ENCODE measurements at regions not wholly inside any gene's neighbourhood (a gene's known extent, or its start where the extent isn't known, plus 50 kb on each side); places are given as distances from the start of the nearest gene placed in this dataset.

GRCh38 chr1:83691953-83692500, 306.9 kb downstream of the TTLL7 start:
- H3K27me3 Mint-ChIP-seq, result peaks cover 0 to 2% (median 0%) of the 10 kb centered on the region in 5 donors
- ATAC-seq (no peak), DNase-seq (no peak)
- peaks cover 0 to 11% (median 10%) of the 10 kb centered on the region in 3 donors for H3K36me3 Mint-ChIP-seq
- H3K4me1 Mint-ChIP-seq, result peaks cover 6 to 38% (median 28%) of the 10 kb centered on the region in 4 donors
- peak overlapping the region in 4 of 10 donors; percentile 29 to 90 (median 59) for H3K27ac Mint-ChIP-seq
- POLR2A ChIA-PET, result interaction anchor here (0.6 kb wide), 1 partner anchor 140 kb away, joined by 3 read pairs; no protein-coding TSS in a partner anchor
- peak overlapping the region in 8 of 10 donors; percentile 81 to 96 (median 90) for H3K4me3 Mint-ChIP-seq
- peaks cover 4 to 36% (median 24%) of the 10 kb centered on the region in 9 donors for H3K9me3 Mint-ChIP-seq

- no peak for ATAC-seq
- H3K4me1 Mint-ChIP-seq, result peaks cover 6 to 38% (median 27%) of the 10 kb centered on the region in 4 donors
- peaks cover 0 to 11% (median 10%) of the 10 kb centered on the region in 3 donors for H3K36me3 Mint-ChIP-seq
- H3K4me3 Mint-ChIP-seq, result no peak overlapping the region
- H3K27me3 Mint-ChIP-seq, result peaks cover 0 to 2% (median 0%) of the 10 kb centered on the region in 5 donors
- H3K27ac Mint-ChIP-seq, result peak overlapping the region in 2 of 10 donors; percentile 2 to 26
- DNase-seq, result no peak
- H3K9me3 Mint-ChIP-seq, result peaks cover 4 to 44% (median 26%) of the 10 kb centered on the region in 9 donors
- POLR2A ChIA-PET, result no interaction called here
Observed at GRCh38 chr1:83689921-83690868, 308.7 kb downstream of the TTLL7 start.

GRCh38 chr1:83682132-83682531, 316.8 kb downstream of the TTLL7 start:
- ATAC-seq (no peak), DNase-seq (no peak)
- Mint-ChIP-seq H3K4me1 (no peaks in the 10 kb centered on the region), H3K36me3 (no peaks in the 10 kb centered on the region), H3K9me3 (peaks cover 0 to 8% (median 4%) of the 10 kb centered on the region in 9 donors), H3K27ac (no peak overlapping the region), H3K27me3 (no peaks in the 10 kb centered on the region), H3K4me3 (no peak overlapping the region)
- POLR2A ChIA-PET, result no interaction called here

- Mint-ChIP-seq H3K27me3 (no peaks in the 10 kb centered on the region), H3K36me3 (no peaks in the 10 kb centered on the region), H3K9me3 (no peaks in the 10 kb centered on the region), H3K4me3 (no peak overlapping the region), H3K4me1 (no peaks in the 10 kb centered on the region), H3K27ac (peak overlapping the region in 2 of 10 donors; percentile 0 to 34)
- no peak for ATAC-seq
- POLR2A ChIA-PET, result no interaction called here
- DNase-seq, result no peak
Observed at GRCh38 chr1:83676106-83676505, 322.8 kb downstream of the TTLL7 start.

- no peaks in the 10 kb centered on the region for H3K27me3 Mint-ChIP-seq
- no peak overlapping the region for H3K27ac Mint-ChIP-seq
- no peak for ATAC-seq
- H3K4me1 Mint-ChIP-seq, result no peaks in the 10 kb centered on the region
- peaks cover 0 to 8% (median 4%) of the 10 kb centered on the region in 9 donors for H3K9me3 Mint-ChIP-seq
- no peak for DNase-seq
- POLR2A ChIA-PET, result no interaction called here
- peaks cover 0 to 6% (median 6%) of the 10 kb centered on the region in 3 donors for H3K36me3 Mint-ChIP-seq
- no peak overlapping the region for H3K4me3 Mint-ChIP-seq
Observed at GRCh38 chr1:83673312-83673711, 325.6 kb downstream of the TTLL7 start.

- no peak overlapping the region for H3K27ac Mint-ChIP-seq
Observed at GRCh38 chr1:83671586-83671985, 327.3 kb downstream of the TTLL7 start.

GRCh38 chr1:83670909-83671565, 327.9 kb downstream of the TTLL7 start:
- POLR2A ChIA-PET, result no interaction called here
- ATAC-seq, result no peak
- no peaks in the 10 kb centered on the region for H3K27me3 Mint-ChIP-seq
- peaks cover 0 to 9% (median 5%) of the 10 kb centered on the region in 9 donors for H3K9me3 Mint-ChIP-seq
- no peak for DNase-seq
- peaks cover 0 to 6% (median 6%) of the 10 kb centered on the region in 3 donors for H3K36me3 Mint-ChIP-seq
- no peak overlapping the region for H3K27ac Mint-ChIP-seq
- H3K4me3 Mint-ChIP-seq, result no peak overlapping the region
- peaks cover 0 to 3% (median 0%) of the 10 kb centered on the region in 4 donors for H3K4me1 Mint-ChIP-seq

More at GRCh38 chr1:83671586-83671985, 327.3 kb downstream of the TTLL7 start:
- POLR2A ChIA-PET, result no interaction called here
- ATAC-seq (no peak), DNase-seq (no peak)
- H3K4me1 Mint-ChIP-seq, result peaks cover 0 to 3% (median 0%) of the 10 kb centered on the region in 4 donors
- H3K4me3 Mint-ChIP-seq, result no peak overlapping the region
- H3K27me3 Mint-ChIP-seq, result no peaks in the 10 kb centered on the region
- peaks cover 0 to 9% (median 5%) of the 10 kb centered on the region in 9 donors for H3K9me3 Mint-ChIP-seq
- peaks cover 0 to 6% (median 6%) of the 10 kb centered on the region in 3 donors for H3K36me3 Mint-ChIP-seq

- POLR2A ChIA-PET, result no interaction called here
- no peaks in the 10 kb centered on the region for H3K27me3 Mint-ChIP-seq
- ATAC-seq (no peak), DNase-seq (no peak)
- peak overlapping the region in 1 of 10 donors; percentile 31 for H3K27ac Mint-ChIP-seq
- peaks cover 0 to 9% (median 0%) of the 10 kb centered on the region in 3 donors for H3K36me3 Mint-ChIP-seq
- no peak overlapping the region for H3K4me3 Mint-ChIP-seq
- H3K4me1 Mint-ChIP-seq, result peaks cover 2 to 6% (median 4%) of the 10 kb centered on the region in 4 donors
- H3K9me3 Mint-ChIP-seq, result peaks cover 0 to 5% (median 0%) of the 10 kb centered on the region in 9 donors
Observed at GRCh38 chr1:83641796-83642443, 357.0 kb downstream of the TTLL7 start.

GRCh38 chr1:83641206-83641658, 357.7 kb downstream of the TTLL7 start:
- no peak for DNase-seq
- H3K4me1 Mint-ChIP-seq, result peaks cover 2 to 6% (median 4%) of the 10 kb centered on the region in 4 donors
- peaks cover 0 to 9% (median 0%) of the 10 kb centered on the region in 3 donors for H3K36me3 Mint-ChIP-seq
- POLR2A ChIA-PET, result no interaction called here
- H3K9me3 Mint-ChIP-seq, result peaks cover 0 to 5% (median 0%) of the 10 kb centered on the region in 9 donors
- H3K4me3 Mint-ChIP-seq, result peak overlapping the region in 1 of 10 donors; percentile 35
- no peak for ATAC-seq
- H3K27ac Mint-ChIP-seq, result peak overlapping the region in 3 of 10 donors; percentile 17 to 57 (median 31)
- H3K27me3 Mint-ChIP-seq, result no peaks in the 10 kb centered on the region

GRCh38 chr1:83639785-83640184, 359.1 kb downstream of the TTLL7 start:
- no peak overlapping the region for H3K27ac Mint-ChIP-seq
- no peaks in the 10 kb centered on the region for H3K9me3 Mint-ChIP-seq
- no peak overlapping the region for H3K4me3 Mint-ChIP-seq
- peaks cover 0 to 9% (median 0%) of the 10 kb centered on the region in 3 donors for H3K36me3 Mint-ChIP-seq
- DNase-seq (no peak), ATAC-seq (no peak)
- no peaks in the 10 kb centered on the region for H3K27me3 Mint-ChIP-seq
- H3K4me1 Mint-ChIP-seq, result peaks cover 2 to 6% (median 4%) of the 10 kb centered on the region in 4 donors
- POLR2A ChIA-PET, result no interaction called here

GRCh38 chr1:83637586-83637985, 361.3 kb downstream of the TTLL7 start:
- H3K27ac Mint-ChIP-seq, result no peak overlapping the region

GRCh38 chr1:83637009-83637408, 361.9 kb downstream of the TTLL7 start:
- ATAC-seq, result no peak
- no peak overlapping the region for H3K27ac Mint-ChIP-seq
- POLR2A ChIA-PET, result no interaction called here
- peaks cover 2 to 6% (median 4%) of the 10 kb centered on the region in 4 donors for H3K4me1 Mint-ChIP-seq
- H3K9me3 Mint-ChIP-seq, result no peaks in the 10 kb centered on the region
- no peak for DNase-seq
- no peak overlapping the region for H3K4me3 Mint-ChIP-seq
- H3K27me3 Mint-ChIP-seq, result no peaks in the 10 kb centered on the region
- H3K36me3 Mint-ChIP-seq, result no peaks in the 10 kb centered on the region

More at GRCh38 chr1:83637586-83637985, 361.3 kb downstream of the TTLL7 start:
- Mint-ChIP-seq H3K27me3 (no peaks in the 10 kb centered on the region), H3K9me3 (no peaks in the 10 kb centered on the region), H3K36me3 (no peaks in the 10 kb centered on the region), H3K4me1 (peaks cover 2 to 6% (median 5%) of the 10 kb centered on the region in 4 donors), H3K4me3 (no peak overlapping the region)
- DNase-seq (no peak), ATAC-seq (no peak)
- POLR2A ChIA-PET, result no interaction called here
